UCSD-AML1 (cell line): ENCODE measurements at regions not wholly inside any gene's neighbourhood (a gene's known extent, or its start where the extent isn't known, plus 50 kb on each side); places are given as distances from the start of the nearest gene placed in this dataset.

ENCODE experiments used
- DNase-seq: peaks from one replicate; lab custom pipeline; 2025; ENCODE audit not compliant: unreplicated experiment; lab: John Stamatoyannopoulos, UW

DNA sequence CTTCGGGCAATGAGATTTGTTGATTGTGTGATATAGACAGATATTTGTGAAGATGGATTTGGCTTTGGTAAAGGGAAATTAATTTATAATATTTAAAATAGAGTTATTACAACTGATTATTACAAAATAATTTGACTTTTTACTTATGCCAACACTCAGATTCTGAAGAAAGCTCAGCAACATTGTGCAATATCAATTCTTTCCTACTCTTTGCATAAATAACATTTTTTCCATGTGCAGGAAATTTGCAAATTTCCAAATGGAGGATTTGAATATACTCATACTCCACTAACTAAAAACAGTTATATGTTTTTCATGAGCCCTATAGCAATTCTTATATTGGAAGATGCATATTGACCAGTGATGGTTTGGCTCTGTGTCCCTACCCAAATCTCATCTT, 676.4 kb upstream of the ADAMTS5 start:
- no peak for DNase-seq

DNA sequence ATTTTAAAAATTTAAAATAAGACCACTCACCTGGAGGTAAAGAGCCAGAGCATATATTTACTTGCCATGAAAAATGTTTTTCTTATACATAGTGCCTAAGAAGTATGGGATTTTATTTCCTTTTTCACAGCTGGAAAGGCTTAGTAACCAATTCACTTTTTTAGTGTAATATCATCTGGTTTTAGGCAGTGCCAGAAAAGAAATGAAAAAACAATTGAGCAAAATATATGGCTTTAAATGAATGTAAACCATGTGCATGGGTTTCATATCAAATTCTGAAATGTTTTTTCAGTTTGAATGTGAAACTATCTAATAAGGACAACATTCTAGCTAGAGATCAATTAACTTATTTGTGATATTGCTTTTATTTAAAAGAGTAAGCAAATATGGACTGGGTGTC, 672.4 kb upstream of the ADAMTS5 start:
- DNase-seq, result no peak

DNA sequence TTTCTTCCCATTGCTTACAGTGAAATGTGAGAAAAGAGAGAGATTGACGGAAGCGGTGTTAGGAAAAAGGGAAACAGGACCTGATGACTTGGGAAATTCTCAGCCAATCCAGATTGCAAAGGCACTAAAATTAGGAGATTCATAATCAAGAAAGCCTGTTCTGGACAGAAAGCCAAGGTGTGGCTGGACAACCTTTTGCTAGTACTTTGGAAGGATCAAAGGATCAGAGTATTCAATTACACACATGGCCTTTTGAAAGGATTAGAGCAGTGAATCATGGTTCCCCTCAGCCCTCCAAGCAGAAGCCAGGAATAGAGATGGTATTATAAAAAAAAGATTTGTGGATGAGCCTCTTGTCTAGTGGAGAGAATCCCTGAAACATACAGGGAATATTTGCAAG, 669.8 kb upstream of the ADAMTS5 start:
- DNase-seq, result no peak

DNA sequence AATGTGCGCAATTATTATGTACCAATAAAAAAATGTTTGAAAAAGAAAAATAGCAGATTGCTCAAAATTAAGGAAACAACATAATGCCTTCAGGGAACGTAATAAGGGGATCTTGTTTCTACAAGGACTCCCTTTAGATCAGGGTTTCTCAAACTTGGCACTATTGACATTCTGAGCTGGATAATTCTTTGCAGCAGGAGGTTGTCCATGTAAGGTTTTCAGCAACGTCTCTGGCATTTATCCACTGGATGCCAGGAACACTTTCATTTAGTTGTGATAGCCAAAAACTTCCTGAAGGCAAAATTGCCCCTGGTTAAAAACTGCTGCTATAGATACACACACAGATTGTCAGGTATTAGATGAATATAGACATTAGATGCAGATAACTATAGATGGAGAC, 666.7 kb upstream of the ADAMTS5 start:
- no peak for DNase-seq

DNA sequence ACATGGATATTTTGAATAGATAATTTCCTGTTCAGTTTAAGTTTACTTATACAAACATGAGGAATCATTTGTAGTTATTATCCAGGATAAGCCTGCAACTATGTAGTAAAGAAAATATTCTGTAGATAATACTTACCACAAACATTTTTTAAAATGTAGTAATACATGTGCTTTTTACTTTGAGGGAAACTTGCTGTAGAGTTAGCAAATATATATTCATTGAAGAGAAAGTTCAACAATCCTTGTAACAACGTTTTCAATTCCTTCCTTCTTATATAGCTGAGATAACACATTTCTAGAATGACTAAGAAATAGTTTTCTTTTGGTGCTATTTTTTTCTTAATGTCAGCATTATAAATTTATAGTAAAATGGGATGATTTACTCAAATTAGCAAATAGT, 664.6 kb upstream of the ADAMTS5 start:
- no peak for DNase-seq

DNA sequence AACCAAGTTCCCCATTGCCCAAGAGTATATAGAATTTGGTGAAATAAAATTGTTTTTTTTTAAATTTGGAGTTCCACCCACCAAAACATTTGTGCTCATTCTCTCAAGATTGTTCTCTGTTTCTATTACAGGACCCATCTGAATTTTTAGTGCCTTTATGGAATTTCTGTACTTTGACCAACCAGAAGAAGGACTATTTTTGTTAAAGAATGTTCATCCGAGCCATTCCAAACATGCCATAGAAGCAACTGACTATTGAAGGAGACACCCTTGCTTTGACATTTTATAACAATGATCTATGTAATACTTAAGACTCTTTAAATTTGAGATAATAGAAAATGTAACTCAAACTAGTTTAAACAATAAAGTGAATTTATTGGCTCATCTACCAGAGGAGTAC, 655.7 kb upstream of the ADAMTS5 start:
- DNase-seq, result no peak

DNA sequence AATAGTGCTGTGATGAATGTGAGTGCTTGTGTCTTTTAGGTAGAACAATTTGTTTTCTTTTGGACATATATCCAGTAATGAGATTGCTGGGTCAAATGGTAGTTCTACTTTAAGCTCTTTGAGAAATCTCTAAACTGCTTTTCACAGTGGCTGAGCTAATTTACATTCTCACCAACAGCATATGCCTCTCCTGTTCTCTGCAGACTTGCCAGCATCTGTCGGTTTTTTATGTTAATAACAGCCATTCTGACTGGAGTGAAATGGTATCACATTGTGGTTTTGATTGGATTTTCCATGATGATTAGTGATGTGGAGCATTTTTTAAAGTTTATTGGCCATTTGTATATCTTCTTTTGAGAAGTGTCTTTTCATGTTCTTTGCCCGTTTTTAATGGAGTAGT, 647.3 kb upstream of the ADAMTS5 start:
- DNase-seq, result no peak

DNA sequence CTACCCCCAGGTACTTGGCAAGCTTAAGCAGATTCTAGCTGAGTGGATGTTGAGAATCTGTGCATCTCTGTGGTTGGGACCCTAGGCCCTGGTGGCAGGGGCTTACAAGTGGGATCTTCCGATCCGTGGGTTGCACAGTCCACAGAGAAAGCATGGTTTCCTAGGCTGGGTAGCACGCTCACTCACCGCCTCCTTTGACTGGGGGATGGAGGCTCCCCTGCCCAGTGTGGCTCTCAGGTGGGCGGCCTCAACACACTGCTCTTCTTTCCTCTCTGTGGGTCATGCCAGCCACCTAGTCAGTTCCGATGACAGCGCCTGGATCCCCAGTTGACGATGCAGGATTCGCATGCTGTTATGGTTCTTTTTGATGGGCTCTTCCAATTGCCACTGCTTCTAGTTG, 639.5 kb upstream of the ADAMTS5 start:
- DNase-seq, result no peak

DNA sequence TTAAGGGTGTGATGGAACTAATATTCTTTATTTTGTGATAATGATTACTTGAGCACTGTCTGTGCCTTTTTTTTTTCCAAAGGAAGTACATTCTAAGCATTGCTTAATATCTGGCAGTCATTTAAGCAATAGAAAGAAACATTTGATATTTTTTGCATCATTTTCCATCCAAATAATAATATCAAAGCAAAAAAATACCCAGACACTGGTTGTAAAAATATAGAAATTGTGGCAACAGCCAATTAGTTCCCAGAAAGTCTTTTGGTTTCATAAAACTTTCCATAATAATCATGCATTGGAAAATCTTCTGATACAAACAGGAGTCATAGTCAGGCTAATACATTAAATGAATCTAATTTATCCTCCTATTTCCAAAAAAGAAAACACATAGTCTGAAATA, 629.3 kb upstream of the ADAMTS5 start:
- no peak for DNase-seq

DNA sequence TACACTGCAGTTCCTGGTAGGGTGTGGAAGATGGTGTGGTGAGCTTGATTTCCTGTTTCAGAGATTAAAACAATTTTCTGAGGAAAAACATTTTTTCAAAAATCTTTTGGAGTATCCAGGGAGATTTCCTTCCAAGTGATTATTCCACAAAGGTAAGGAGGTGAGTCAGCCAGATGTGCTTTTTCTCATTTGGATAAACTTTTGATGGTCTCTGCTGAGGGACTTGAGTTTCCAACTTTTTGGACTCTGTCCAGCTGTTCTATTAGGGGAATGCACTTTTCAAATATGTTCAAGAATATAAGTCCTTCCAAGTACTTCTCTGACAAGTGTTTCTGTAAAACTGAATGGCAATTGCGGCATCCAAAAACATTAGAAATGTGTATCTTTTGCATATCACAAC, 628.8 kb upstream of the ADAMTS5 start:
- no peak for DNase-seq

DNA sequence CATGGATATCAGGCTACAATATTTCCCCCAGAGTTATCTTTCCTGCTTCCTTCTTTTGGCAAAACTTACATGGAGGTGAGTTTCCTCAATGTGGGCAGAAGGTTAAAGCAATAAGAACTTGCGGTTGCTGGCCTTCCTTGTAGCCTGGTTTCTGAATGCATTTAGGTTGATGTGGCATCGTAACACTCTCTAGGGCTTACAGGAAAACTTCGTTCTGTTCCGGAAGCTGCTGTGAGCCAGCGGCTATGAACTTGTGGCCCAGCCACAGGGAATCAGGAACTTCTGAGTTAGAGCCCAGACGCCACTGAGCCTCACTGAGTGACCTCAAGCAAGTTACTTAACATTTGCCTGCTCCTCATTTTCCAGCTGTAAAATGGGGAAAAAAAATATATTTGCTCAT, 623.4 kb upstream of the ADAMTS5 start:
- no peak for DNase-seq

DNA sequence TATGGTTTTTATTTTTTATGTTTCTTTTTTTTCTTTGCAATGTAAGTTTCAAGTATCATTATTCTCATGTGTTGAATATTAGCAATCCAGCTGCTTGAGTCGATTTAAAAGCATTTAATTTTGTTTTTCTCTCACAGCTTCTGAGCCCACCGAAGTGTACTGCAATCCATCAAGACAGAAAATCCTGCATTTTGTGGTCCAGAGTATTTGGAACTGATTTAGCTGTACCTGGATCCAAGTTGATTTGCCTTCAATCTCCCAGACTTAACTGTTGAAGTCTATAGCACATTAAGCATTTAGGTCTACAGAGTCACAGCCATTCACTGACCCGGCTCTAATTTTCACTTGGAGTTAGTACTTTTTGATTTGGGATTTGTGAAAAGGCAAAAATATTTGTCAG, 622.9 kb upstream of the ADAMTS5 start:
- DNase-seq, result no peak

DNA sequence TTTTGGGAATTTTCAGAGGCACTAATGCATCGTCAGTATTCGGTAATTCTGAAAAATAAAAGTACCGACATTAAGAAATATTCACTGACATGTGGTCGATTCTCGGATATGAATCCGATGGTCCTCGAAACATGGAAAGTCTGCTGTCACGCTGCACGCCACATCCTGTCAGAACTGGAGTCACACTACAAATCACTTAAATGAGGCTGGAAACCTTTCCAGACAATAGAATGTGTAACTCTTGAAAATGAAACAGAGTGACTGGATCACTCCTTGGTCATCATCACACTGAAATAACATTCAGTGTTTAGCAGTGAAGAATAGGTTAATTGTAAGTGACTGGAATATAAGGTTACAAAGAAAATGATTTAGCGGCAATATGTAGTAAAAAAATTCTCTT, 620.1 kb upstream of the ADAMTS5 start:
- no peak for DNase-seq

DNA sequence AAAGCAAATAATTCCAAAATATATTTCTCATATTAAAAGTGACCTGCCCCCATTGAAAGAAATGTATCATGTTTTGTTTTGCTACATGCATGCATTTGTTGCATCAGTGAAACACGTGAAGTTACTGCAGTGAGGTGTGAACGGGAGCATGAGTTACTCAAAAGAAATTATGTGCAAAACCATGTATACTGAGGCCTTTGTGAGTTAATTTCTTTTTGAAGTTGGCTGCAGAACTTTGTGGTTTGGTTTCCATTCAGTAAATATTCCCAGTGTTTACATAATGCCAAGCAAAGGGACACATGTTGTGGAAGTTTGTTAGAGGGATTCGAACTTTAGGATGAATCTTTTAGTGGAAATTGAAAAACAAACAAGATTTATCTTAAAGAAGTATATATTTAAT, 619.4 kb upstream of the ADAMTS5 start:
- DNase-seq, result no peak

DNA sequence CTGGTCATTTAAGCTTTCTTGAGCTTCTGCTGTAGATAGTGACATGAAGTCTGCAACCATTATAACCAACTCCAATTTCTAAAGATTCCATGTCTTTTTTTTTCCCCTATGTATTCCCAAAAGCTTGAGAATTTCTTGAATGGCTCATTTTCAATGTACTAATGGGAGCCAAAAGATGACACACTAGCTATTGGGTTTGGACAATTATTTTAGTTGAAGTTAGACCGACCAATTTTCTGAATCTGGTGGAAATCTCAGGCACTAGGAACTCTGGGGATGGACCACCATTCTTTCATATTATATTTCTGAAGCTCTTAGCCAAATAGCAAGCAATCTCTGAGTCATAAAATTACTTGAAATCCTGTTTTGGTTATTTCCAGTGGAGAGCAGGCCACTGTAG, 617.4 kb upstream of the ADAMTS5 start:
- no peak for DNase-seq

DNA sequence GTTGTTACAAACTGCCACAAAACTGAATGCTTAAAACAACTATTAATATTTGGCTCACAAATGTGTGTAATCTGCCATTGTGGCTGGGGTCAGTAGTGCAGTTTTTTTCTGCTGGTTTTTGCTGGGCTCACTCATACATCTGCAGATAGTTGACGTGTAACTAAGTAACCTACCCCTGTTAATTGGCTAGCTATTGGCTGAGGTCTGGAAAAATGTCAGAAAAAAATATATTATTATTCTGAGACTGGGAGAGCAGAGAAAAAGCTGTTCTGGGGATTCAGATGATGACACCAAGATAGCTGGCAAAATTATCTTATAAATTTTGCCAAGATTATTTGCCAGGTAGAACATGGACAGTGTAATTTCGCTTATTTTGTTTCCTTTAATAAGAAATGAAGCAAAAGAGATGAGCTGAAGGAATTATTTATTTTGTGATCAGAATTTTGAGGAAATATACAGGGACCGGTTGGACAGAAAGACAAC, 616.1 kb upstream of the ADAMTS5 start:
- no peak for DNase-seq

DNA sequence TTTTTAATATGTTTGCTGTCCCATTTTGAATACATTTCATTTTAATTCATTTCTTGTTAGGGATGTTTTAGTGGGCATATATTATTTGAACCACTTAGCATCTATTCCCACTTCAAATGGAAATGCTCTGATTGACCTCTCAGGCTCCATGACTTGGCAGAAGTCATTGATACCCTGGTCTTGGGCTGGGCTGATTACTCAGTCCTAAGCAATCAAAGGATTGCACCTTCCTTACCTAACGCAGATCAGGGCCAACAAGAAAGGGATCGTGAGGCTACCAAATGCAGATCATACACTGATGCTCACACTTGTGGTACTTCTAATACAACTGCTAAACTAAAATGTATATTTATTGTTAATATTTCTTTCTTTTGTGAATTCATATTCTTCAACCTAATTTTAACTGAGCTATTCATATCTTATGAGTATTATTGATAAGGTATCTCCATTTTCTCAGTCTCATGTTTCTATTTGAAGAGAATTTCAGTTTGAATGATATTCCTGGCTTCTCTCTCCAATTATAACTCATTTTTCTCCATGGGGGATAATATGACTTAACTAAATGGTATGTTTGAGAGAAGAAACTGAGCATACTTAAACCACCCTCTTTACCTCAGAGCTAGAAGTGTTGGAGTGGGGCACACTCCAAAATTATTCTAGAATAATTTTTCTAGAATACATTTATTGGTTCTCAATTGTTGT, 615.5 kb upstream of the ADAMTS5 start:
- no peak for DNase-seq

DNA sequence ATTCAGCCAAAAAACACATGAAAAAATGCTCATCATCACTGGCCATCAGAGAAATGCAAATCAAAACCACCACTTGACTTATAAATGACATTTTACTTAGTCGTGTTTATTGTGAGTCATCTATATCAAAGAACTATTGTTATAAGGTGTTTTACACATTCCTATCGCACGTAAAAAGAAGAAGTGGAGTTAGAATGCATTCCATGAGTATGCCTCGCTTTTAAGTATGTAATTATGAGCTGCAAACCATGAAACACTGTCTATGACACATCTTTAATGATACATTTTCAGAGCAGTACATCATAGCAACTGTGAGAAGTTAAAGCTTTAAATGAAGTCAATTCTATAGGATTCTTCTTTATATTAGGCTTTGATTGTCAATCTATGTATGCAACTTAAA, 614.3 kb upstream of the ADAMTS5 start:
- DNase-seq, result no peak

DNA sequence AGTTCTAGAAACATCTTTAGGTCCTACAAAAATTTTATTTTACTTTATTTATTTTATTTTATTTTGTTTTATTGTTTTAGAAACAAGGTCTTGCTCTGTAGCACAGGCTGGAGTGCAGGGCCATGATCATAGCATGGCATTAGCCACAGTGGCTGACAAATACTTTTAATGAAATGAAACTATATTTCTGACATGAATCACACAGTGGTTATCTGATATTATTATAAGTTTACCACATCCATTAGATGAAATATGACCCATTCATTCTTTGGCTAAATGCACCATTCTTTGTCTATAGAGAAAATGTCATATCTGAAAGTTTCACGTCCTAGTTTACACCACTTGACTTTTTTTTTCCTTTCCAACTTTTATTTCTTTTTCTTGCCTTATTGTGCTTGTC, 613.4 kb upstream of the ADAMTS5 start:
- DNase-seq, result no peak

DNA sequence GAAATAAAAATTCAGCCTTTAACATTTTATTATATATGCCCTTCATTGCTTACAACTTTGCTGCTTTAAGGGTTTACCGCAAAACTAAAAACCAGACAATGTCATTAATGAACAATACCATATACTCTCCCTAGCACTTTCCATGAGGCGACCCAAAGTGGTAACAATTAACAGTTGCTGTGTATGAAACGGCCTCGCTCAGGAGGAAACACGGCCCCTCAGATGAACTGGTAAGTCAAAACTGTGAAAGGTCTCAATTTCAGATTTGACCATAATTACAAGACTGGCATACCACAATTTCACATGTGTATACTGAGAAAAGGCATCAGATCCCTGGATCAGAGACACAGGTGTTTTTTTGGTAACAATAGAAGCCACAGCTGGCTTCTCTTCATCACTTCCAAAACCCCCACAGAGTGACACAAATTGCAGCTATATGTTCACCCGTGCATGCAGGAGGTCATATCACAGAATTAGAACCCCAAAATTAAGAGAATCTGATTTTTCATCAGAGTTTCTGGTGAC, 611.9 kb upstream of the ADAMTS5 start:
- no peak for DNase-seq

DNA sequence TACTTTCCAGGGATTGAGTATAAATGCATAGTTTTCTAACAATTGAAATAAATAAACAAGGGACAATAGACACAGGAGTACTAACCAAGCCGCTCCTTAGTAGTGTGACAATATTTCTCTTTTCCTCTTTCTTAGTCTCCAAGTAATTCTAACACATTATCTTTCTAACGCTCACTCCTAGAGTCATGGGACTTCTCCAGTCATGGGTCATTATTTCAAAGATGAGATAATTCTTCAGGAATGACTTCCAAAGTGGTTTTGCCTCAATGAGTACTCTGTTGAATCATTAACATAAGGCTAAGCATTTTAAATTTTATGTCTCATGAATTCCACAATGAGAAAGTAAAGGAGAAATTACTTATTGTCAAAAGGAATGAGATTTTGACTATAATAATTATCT, 605.8 kb upstream of the ADAMTS5 start:
- no peak for DNase-seq

DNA sequence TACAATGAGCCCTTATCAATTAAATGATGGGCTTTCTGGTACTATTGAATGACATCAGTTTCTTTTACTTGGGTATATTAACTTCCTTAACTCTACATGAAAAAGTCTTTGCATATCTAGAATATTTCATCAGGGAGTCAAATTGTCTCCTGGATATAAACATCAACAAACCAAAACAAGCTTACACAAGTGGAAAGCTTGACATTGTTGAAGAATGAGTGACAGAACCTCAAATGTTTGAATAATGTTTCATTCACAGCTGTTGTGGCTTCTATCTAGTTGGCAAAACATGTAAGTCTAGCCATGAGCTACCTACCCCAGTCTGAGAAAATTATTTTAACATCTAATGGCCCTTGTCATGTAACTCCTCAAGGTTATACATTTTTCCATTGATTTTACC, 604.8 kb upstream of the ADAMTS5 start:
- no peak for DNase-seq

DNA sequence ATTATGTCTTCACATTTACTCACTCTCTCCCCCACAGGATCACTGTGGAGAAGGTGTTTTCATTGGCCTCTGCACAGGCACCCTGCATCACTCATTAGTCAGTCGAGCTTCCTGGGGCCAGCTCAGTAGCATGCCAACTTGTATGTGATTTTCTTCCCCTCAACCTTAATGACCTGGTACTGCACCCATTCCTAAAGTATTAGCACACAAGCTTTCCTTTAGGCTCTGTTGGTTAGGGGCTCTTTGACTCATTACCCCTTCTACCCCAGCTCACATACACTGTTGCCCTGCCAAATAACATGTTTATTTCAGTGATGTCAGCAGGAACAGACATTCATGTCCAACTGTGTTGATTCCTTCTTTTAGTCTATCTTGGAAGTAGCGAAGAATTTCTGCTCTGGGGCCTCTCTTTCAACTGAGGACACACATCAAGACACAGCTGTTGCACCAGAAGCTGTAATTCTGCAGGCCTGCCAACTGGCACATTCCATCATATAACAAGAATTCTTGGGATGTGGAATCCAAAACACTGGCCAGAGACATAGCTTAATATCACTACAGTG, 603.5 kb upstream of the ADAMTS5 start:
- no peak for DNase-seq
